ENCODE measurements at regions not wholly inside any gene's neighbourhood (a gene's known extent, or its start where the extent isn't known, plus 50 kb on each side); places are given as distances from the start of the nearest gene placed in this dataset.

GRCh38 chr7:144937199-144937598 lies 101.3 kb upstream of the TPK1 start:
- TF ChIP-seq CTCF (IDR thresholded peaks at IDR 0.05) (no peak), POLR2A (IDR thresholded peaks at IDR 0.05) (no peak)

Measured in Peyer's patch (tissue), 4 donors.